IMR-90 (cell line): ENCODE measurements at regions not wholly inside any gene's neighbourhood (a gene's known extent, or its start where the extent isn't known, plus 50 kb on each side); places are given as distances from the start of the nearest gene placed in this dataset.

Experiments used
- ATAC-seq: fragments of 200-7000 bp; cut with Tn5 transposase; 2 replicates; pipeline ENCODE4 v1.9.1; 2020; ENCODE audit warnings: low read depth, mild to moderate bottlenecking, moderate library complexity
- BruUV-seq: library from RNA; stranded (reverse); fragments of 400-500 nt; replicated peaks from 2 replicates; lab custom pipeline; 2021; lab: Mats Ljungman, UMichigan
- CTCF ChIA-PET: fragments of 300-600 bp; formaldehyde crosslinking; extraction: SDS; loops from one replicate; lab custom pipeline; 2021; ENCODE audit warnings: antibody characterized with exemption; lab: Yijun Ruan, JAX
- POLR2A ChIA-PET: fragments of 300-600 bp; sonication (Branson Sonifier 250); formaldehyde crosslinking; loops from one replicate; lab custom pipeline; 2022; ENCODE audit warnings: antibody characterized with exemption; ENCODE audit not compliant: unreplicated experiment; lab: Charles Lee
- DNase-seq: peaks from one replicate; pipeline ENCODE4 v3.0.0; 2013
- H2AFZ ChIP-seq: replicated peaks from 2 replicates; pipeline ENCODE3; 2013; ENCODE audit warnings: low read length, mild to moderate bottlenecking; ENCODE audit not compliant: poor library complexity
- H2AK5ac ChIP-seq: 2 replicates; pipeline ENCODE4 v1.6.1; 2013; ENCODE audit warnings: low read depth, low read length, inconsistent platforms
- H2AK9ac ChIP-seq: replicated peaks from 2 replicates; pipeline ENCODE3; 2013; ENCODE audit warnings: mild to moderate bottlenecking, low read depth, low read length, moderate library complexity; ENCODE audit not compliant: poor library complexity
- H2BK120ac ChIP-seq: 2 replicates; pipeline ENCODE4 v1.6.1; 2013; ENCODE audit warnings: low read depth, low read length, inconsistent platforms
- H2BK15ac ChIP-seq: 3 replicates; pipeline ENCODE4 v1.6.1; 2013; ENCODE audit warnings: low read depth, low read length, inconsistent platforms
- H2BK20ac ChIP-seq: 2 replicates; pipeline ENCODE4 v1.6.1; 2013; ENCODE audit warnings: low read depth, mild to moderate bottlenecking, inconsistent platforms, low read length, moderate library complexity
- H2BK5ac ChIP-seq: 2 replicates; pipeline ENCODE4 v1.6.1; 2013; ENCODE audit warnings: mild to moderate bottlenecking, low read depth, low read length, inconsistent platforms; ENCODE audit not compliant: poor library complexity, severe bottlenecking
- H3K14ac ChIP-seq: replicated peaks from 2 replicates; pipeline ENCODE4 v1.6.1; 2013; ENCODE audit warnings: low read depth, low read length, inconsistent platforms
- H3K18ac ChIP-seq: 2 replicates; pipeline ENCODE4 v1.6.1; 2013; ENCODE audit warnings: low read depth, low read length, control low read depth
- H3K23ac ChIP-seq: 2 replicates; pipeline ENCODE4 v1.6.1; 2013; ENCODE audit warnings: low read depth, low read length, inconsistent platforms
- H3K27ac ChIP-seq: 2 replicates; pipeline ENCODE4 v1.5.1; 2013; ENCODE audit warnings: mild to moderate bottlenecking, control low read depth, low read length; ENCODE audit not compliant: insufficient read depth
- H3K27me3 ChIP-seq: 2 replicates; pipeline ENCODE4 v1.6.1; 2013; ENCODE audit warnings: low read length; ENCODE audit not compliant: control insufficient read depth, insufficient read depth
- H3K36me3 ChIP-seq: 2 replicates; pipeline ENCODE4 v1.6.1; 2013; ENCODE audit warnings: low read length, mixed read lengths; ENCODE audit not compliant: control insufficient read depth, insufficient read depth
- H3K4ac ChIP-seq: 2 replicates; pipeline ENCODE4 v1.6.1; 2013; ENCODE audit warnings: low read depth, low read length, inconsistent platforms
- H3K4me1 ChIP-seq: 2 replicates; pipeline ENCODE4 v1.6.1; 2013; ENCODE audit warnings: low read length, mixed read lengths; ENCODE audit not compliant: control insufficient read depth, insufficient read depth
- H3K4me2 ChIP-seq: 2 replicates; pipeline ENCODE4 v1.6.1; 2013; ENCODE audit warnings: low read depth, mild to moderate bottlenecking, control low read depth, low read length, moderate library complexity
- H3K4me3 ChIP-seq: 2 replicates; pipeline ENCODE4 v1.5.1; 2013; ENCODE audit warnings: low read depth, mild to moderate bottlenecking, control low read depth, low read length, moderate library complexity; ENCODE audit not compliant: insufficient read depth
- H3K56ac ChIP-seq: 2 replicates; pipeline ENCODE4 v1.6.1; 2013; ENCODE audit warnings: low read length, inconsistent platforms; ENCODE audit not compliant: insufficient read depth; ENCODE audit errors: extremely low read depth
- H3K79me1 ChIP-seq, 2 experiments: 2 replicates each; pipeline ENCODE4 v1.6.1; 2013; ENCODE audit warnings: low read length in 2 of 2, inconsistent platforms in 1 of 2, low read depth in 1 of 2
- H3K9ac ChIP-seq: 2 replicates; pipeline ENCODE4 v1.6.1; 2013; ENCODE audit warnings: low read depth, low read length, control low read depth
- H3K9me1 ChIP-seq: 2 replicates; pipeline ENCODE4 v1.6.1; 2013; ENCODE audit warnings: low read length, inconsistent platforms; ENCODE audit not compliant: insufficient read depth
- H3K9me3 ChIP-seq: 2 replicates; pipeline ENCODE4 v1.6.1; 2013; ENCODE audit warnings: low read length; ENCODE audit not compliant: control insufficient read depth, insufficient read depth
- H4K20me1 ChIP-seq: 2 replicates; pipeline ENCODE4 v1.6.1; 2013; ENCODE audit warnings: low read length, inconsistent platforms; ENCODE audit not compliant: insufficient read depth
- H4K5ac ChIP-seq: 2 replicates; pipeline ENCODE4 v1.6.1; 2013; ENCODE audit warnings: mild to moderate bottlenecking, low read depth, low read length, control low read depth
- H4K8ac ChIP-seq, 2 experiments: 2 replicates each; pipeline ENCODE4 v1.6.1; 2013; ENCODE audit warnings: low read depth in 2 of 2, low read length in 2 of 2, control low read depth in 1 of 2, inconsistent platforms in 1 of 2
- H4K91ac ChIP-seq: 2 replicates; pipeline ENCODE4 v1.6.1; 2013; ENCODE audit warnings: low read depth, low read length, inconsistent platforms; ENCODE audit not compliant: insufficient read depth
- MAFK ChIP-seq: IDR thresholded peaks from 2 replicates; pipeline ENCODE4 v1.6.1; 2012; ENCODE audit warnings: low read depth, low read length, improper control_type of control experiment
- POLR2A ChIP-seq: IDR thresholded peaks from 2 replicates; pipeline ENCODE4 v1.6.1; 2012; ENCODE audit warnings: mild to moderate bottlenecking, low read depth, low read length
- SMC3 ChIP-seq: fragments of 150-350 bp; IDR thresholded peaks from 2 replicates; pipeline ENCODE4 v1.6.1; 2016; ENCODE audit warnings: low read depth, mild to moderate bottlenecking, antibody characterized with exemption, low read length, moderate library complexity
- USF2 ChIP-seq: fragments of 150-350 bp; IDR thresholded peaks from 2 replicates; pipeline ENCODE4 v1.6.1; 2017; ENCODE audit warnings: mild to moderate bottlenecking, antibody characterized with exemption, low read length, low read depth
- WGBS, 2 experiments: methylation state at CpG; one replicate each; pipeline versions ENCODE4 v1.1.5 to v1.1.7; 2013; ENCODE audit warnings: missing lambda C conversion rate in 2 of 2; ENCODE audit not compliant: insufficient read length in 1 of 2; ENCODE audit errors: extremely low coverage in 2 of 2; 5-methylcytosine and 5-hydroxymethylcytosine counted together
- dilution Hi-C: fragments of 300-500 bp; cut with HindIII; formaldehyde crosslinking; loops from one replicate; pipeline ENCODE4 v1.14.3; 2018; ENCODE audit warnings: low sequenced_read_pairs; ENCODE audit not compliant: unreplicated experiment
- in situ Hi-C: fragments of 300-500 bp; cut with MboI; formaldehyde crosslinking; loops from 3 replicates; pipeline ENCODE4 v1.14.3; 2019; ENCODE audit warnings: low sequenced_read_pairs, inconsistent platforms, mixed read lengths
- intact Hi-C: fragments of 100-400 bp; cut with micrococcal nuclease; formaldehyde crosslinking; loops from 2 replicates; pipeline ENCODE4 v1.10.0; 2022
- TF ChIP-seq, protein P1 (sequence below): conservative IDR thresholded peaks from 2 replicates; pipeline ENCODE4 v1.5.1; 2012; ENCODE audit warnings: mild to moderate bottlenecking, low read depth, low read length, improper control_type of control experiment
- TF ChIP-seq, protein P2 (sequence below): fragments of 150-350 bp; IDR thresholded peaks from 2 replicates; pipeline ENCODE4 v1.6.1; 2016; ENCODE audit warnings: low read depth, mild to moderate bottlenecking, low read length, moderate library complexity, borderline replicate concordance

DNA sequence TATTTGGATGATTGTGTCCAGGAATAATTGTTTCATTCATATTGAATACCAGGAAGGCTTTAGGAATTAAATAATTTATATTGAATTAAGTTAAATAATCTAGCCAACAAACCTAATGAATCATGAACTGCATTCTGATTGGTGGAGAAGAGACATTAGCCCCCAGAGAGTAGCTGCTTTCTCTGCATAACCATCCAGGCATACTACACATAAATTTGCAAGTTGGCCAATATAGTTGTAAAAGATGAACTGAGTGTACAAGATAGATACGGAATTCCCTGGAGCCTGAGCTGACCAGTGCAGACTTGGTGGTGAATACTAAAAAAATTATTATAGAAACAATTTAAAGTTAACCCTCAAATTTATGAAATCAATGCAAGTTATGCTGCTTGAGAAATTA lies 311.8 kb upstream of the KIF2A start:
- CTCF ChIA-PET: no interaction called here
- TF ChIP-seq MAFK (no peak), POLR2A (no peak), USF2 (no peak), SMC3 (no peak)
- TF ChIP-seq, protein P1, sequence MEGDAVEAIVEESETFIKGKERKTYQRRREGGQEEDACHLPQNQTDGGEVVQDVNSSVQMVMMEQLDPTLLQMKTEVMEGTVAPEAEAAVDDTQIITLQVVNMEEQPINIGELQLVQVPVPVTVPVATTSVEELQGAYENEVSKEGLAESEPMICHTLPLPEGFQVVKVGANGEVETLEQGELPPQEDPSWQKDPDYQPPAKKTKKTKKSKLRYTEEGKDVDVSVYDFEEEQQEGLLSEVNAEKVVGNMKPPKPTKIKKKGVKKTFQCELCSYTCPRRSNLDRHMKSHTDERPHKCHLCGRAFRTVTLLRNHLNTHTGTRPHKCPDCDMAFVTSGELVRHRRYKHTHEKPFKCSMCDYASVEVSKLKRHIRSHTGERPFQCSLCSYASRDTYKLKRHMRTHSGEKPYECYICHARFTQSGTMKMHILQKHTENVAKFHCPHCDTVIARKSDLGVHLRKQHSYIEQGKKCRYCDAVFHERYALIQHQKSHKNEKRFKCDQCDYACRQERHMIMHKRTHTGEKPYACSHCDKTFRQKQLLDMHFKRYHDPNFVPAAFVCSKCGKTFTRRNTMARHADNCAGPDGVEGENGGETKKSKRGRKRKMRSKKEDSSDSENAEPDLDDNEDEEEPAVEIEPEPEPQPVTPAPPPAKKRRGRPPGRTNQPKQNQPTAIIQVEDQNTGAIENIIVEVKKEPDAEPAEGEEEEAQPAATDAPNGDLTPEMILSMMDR: no peak
- TF ChIP-seq, protein P2, sequence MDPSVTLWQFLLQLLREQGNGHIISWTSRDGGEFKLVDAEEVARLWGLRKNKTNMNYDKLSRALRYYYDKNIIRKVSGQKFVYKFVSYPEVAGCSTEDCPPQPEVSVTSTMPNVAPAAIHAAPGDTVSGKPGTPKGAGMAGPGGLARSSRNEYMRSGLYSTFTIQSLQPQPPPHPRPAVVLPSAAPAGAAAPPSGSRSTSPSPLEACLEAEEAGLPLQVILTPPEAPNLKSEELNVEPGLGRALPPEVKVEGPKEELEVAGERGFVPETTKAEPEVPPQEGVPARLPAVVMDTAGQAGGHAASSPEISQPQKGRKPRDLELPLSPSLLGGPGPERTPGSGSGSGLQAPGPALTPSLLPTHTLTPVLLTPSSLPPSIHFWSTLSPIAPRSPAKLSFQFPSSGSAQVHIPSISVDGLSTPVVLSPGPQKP: no peak
- in situ Hi-C loops: no loop called here

More for the DNA sequence above, 311.8 kb upstream of the KIF2A start:
- no peak overlapping the region for H2BK120ac ChIP-seq
- DNase-seq: no peak
- no peak overlapping the region for H3K18ac ChIP-seq
- H2BK5ac ChIP-seq: no peak overlapping the region
- H2AFZ ChIP-seq: no peak overlapping the region
- H3K27ac ChIP-seq: no peak overlapping the region
- no peak overlapping the region for H3K9ac ChIP-seq
- H3K56ac ChIP-seq: no peak overlapping the region
- no peak overlapping the region for H2BK20ac ChIP-seq
- H3K23ac ChIP-seq: no peak overlapping the region
- no peaks in the 10 kb centered on the region for H3K4me1 ChIP-seq
- intact Hi-C loops (no loop called here), dilution Hi-C loops (no loop called here)
- no peak overlapping the region for H2AK9ac ChIP-seq
- no peaks in the 10 kb centered on the region for H3K79me1 ChIP-seq
- H3K4ac ChIP-seq: no peak overlapping the region
- no peak overlapping the region for H2AK5ac ChIP-seq
- H4K20me1 ChIP-seq: no peaks in the 10 kb centered on the region
- H3K4me3 ChIP-seq: no peak overlapping the region
- no peaks in the 10 kb centered on the region for H3K27me3 ChIP-seq
- WGBS, 2 experiments: no CpG with 5 or more reads among the region's 1 CpG
- POLR2A ChIA-PET: no interaction called here
- no peak overlapping the region for H4K5ac ChIP-seq
- H3K9me3 ChIP-seq: no peaks in the 10 kb centered on the region
- no peaks in the 10 kb centered on the region for H3K9me1 ChIP-seq
- H3K14ac ChIP-seq: no peak overlapping the region
- H2BK15ac ChIP-seq: no peak overlapping the region
- H3K4me2 ChIP-seq: no peak overlapping the region
- no peaks in the 10 kb centered on the region for H3K36me3 ChIP-seq
- no peak overlapping the region for H4K8ac ChIP-seq
- no TSS peak for BruUV-seq
- no peak for ATAC-seq
- H4K91ac ChIP-seq: no peak overlapping the region
